ENCODE measurements at regions not wholly inside any gene's neighbourhood (a gene's known extent, or its start where the extent isn't known, plus 50 kb on each side); places are given as distances from the start of the nearest gene placed in this dataset.

DNA sequence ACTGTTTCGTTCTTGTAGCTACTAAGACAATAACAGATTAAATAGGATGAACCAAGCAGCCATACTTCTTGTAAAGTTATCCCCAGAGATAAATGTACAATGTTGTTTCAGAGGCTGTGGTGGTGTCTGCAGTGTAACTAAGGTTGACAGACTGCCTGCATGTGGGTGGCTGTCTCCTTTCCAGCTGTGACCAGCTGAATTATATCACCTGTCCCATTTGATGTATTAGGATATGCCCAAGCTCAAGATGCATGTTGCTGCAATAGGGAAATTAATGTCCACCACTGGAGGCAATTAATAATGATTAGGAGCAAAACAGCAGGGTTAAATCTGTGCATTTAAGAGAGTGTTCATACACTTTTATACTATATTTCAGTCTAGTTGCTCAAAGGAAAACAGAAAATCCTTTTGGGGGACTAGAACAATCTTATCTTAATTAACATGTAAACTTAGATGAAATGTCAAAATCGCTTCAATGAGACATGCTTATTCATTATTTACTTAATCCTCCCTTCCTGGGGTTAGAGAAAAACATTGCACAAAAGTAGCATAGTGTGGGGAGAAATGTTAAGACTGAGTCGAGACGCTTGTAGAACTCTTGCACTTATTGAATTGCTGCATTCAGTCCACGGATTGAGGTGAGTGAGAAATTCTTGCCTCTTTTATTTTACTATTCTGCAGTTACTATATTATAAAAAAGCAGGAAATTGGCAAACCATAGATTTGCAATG is 269.0 kb downstream of the SNX10 start:
- no peak for FAIRE-seq

DNA sequence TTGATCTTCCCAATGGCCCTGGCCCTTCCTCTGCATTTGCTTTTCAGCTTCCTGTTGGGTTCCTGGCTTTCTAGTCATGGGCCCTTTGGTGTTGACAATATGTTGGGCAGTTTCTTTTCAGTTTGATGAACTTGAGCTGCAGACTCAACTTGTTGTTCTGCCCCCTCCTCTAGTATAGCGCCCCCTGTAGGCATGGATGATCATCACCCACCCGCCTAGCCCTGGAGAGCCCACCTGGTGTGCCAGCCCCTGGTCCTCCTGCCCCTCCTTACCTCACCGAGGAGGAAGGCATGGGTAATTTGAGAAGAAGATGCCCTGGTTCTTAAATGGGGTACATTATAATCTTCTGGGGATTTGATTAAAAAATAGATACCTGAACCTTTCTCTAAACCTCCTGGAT is 271.2 kb downstream of the SNX10 start:
- no peak for FAIRE-seq

DNA sequence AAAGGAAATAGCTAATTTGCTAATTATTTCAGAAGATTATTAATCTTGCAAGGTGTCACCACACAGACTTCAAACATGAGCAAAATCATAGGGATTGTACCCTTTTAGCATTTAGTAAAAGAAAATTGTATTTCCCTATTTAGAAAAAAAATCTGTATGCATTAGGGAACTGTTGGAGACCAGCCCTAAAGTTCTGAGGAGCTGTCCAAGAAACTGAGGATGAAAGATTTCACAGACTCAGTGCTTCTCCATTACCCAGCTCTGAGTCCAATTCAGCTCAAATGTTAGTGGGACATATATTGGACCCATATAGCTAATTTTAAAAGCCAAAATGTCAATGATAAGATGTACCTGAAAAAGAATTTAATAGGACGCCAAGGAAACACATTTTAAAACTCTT is 271.7 kb downstream of the SNX10 start:
- FAIRE-seq: no peak

DNA sequence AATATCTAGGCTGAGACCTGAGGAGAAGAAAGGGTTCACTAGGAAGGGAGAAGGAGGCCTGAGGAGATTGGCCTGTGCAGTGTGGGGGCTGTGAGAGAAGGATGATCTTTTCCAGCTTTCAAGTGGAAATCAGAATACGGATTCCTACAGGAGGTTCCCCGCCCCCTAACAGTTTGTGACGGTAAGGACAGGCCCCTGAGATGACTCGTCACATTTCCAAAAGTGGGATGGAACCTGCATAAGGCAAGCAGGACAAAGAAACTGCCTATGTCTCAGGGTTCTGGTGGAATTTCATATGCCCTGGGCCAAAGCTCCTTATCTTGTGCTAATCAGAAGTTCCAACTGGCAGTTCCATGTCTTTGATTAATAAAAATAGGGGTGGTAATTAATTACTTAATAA is 275.6 kb downstream of the SNX10 start:
- FAIRE-seq: no peak

DNA sequence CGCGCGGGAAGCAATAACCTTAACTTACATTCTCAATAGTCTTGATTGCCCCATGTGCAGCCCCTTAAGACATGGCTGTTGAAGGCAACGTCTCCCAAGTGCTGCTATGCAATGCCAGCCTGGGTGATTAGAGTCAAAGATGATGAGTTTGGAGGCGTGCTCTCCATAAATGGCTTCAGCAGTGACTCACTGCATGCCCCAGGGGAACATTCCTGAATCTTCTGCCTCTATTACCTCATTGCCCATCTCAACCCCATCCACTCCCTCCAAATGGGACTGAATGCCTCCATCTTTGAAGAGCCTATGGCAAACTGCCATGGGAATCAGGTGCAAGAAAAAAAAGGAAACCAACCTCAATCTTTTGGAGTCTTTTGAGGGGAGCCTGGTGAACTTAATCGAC is 282.8 kb downstream of the SNX10 start:
- FAIRE-seq: no peak

GRCh38 chr7:26580064-26580591 is 284.3 kb downstream of the SKAP2 start:
- FAIRE-seq: no peak

- FAIRE-seq: no peak
Observed at GRCh38 chr7:26580711-26581110, 283.7 kb downstream of the SKAP2 start.

DNA sequence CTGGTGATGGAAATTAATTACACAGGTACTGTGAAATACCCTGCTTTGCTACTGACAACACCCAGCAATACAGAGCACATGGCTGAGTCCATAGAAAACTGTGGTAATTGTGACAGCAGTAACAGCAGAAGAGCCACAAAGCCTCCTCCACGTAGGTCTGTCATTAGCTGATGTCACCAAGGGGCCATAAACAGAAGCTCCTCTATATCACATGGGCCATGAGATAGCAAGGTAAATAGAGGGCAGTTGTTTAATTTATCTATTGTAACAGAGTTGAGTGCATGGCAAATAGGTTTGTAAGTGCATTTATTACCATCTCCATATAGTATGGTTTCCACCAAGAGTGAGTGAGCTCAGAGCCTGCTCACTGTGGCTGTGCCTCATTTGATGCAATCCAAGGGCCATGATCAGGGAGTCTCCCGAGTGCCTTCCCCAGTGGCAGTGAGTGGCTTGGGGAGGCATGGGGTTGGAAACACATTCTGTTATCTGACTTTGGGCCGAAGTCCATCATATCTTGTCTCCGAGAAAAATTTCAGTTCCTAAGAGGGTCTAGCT is 281.2 kb downstream of the SKAP2 start:
- no peak for FAIRE-seq

DNA sequence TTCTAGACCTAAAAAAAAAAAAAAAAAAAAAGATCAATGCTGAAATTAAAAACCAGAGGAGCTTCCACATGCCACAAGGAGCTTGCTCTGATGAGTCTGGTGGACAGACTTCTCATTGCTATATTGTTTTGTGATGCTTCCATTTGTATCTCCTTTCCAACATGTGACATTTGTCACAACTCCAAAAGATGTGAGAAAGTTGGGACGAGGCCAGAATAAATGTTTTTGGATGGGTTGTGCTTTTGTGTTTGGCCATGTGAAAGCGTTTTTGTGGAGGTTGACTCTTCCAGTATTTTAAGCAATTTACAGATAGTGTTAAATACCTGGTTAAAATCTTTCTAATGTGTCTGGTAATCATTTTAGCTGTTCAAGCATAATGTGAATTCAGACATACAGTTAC is 280.1 kb downstream of the SKAP2 start:
- no peak for FAIRE-seq

- FAIRE-seq: no peak
Observed at GRCh38 chr7:26584987-26585665, 279.3 kb downstream of the SKAP2 start.

DNA sequence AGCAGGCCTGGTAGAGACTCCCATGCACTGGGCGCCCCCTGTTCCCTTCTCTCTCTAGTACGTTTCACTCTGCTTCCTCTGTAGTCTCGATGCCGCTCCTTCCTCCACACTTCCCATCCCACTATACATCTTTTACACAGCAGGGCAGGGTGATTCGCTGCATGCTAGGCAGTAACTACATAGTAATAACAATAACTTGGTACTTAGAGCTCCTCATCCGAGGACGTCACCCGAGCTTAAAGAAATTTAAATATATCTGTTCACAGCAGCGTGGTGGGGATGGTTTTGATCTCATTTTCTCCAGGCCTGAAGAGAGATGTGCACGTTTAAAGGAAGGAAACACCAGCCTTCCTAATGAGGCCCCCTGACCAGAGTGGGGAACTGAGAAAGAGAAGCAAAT is 276.9 kb downstream of the SKAP2 start:
- no peak for FAIRE-seq

GRCh38 chr7:26588511-26588910 is 275.9 kb downstream of the SKAP2 start:
- FAIRE-seq: no peak

- no peak for FAIRE-seq
Observed at GRCh38 chr7:26590709-26591108, 273.7 kb downstream of the SKAP2 start.

DNA sequence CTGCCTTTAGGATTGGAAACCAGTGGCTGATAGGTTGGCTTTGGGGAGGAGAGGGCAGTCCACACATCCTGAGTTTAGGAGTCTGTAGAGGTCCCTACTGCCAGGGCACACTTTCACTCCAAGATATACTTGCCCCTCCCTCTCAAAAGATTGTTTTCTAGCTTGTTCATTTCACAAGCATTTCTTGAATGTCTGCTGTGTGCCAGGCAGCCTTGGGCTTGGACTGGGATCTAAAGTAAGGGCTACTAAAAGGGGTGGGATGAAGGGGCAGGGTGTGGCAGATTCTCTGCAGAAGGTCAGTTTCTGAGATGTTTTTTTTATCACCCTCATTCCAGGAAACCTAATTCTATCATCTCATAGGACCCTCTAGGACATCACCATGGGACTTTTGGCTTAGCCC is 272.4 kb downstream of the SKAP2 start:
- no peak for FAIRE-seq

GRCh38 chr7:26593393-26593792 is 271.0 kb downstream of the SKAP2 start:
- FAIRE-seq: no peak

DNA sequence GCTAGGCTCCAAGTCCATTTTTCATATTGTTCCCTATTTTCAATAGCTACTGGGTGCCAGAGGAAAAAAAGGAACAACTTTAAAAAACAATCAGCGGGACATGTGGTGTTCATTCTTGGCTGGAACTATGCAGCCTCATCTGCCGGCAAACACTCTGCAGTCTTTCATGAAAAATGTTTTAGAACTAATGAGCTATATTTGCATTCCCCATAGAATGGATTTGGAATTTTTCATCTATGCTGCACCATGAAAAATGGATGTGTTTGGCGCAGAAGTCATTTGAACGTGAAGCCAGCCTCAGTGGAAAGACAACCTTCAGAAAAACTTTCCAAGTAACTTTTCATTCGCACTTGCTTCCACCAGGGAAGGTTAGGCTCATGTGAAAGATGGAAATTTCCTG is 270.5 kb downstream of the SKAP2 start:
- FAIRE-seq: no peak

DNA sequence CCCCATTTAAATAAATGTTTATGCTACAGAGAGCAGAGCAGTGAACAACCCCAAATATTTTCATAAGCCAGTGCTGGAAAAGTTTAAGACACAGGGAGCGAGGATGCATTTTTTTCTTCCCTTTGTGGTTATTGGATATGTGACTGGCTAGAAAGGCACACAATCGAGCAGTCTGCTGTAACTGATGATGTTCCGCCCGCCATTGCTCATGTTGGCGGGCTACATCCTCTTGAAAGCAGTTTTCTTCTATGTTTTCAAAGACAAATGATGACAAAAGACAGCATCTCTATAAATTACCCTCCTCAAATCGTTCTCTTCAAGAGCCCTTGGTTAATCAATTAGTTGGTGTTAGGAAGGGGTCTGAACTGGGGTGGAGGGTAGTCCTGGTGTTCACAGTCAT is 269.8 kb downstream of the SKAP2 start:
- no peak for FAIRE-seq

DNA sequence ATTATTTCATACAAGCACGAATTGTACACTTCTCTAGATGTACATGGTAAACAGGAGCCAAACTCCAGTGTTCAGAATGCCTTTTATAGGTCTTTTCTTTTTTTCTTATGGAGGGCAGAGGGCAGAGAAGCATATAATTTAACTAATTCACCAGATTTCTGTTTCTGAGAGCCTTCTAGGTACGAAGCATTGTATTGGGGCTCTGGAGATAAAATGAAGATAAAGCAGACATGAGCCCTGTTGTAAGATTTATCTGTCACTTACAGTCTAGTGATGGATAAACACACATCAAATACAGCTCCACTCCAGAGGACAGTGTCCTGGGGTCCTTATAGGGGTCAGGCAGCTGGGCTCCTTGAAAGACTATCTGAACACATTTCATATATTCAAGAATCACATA is 265.5 kb downstream of the SKAP2 start:
- no peak for FAIRE-seq

DNA sequence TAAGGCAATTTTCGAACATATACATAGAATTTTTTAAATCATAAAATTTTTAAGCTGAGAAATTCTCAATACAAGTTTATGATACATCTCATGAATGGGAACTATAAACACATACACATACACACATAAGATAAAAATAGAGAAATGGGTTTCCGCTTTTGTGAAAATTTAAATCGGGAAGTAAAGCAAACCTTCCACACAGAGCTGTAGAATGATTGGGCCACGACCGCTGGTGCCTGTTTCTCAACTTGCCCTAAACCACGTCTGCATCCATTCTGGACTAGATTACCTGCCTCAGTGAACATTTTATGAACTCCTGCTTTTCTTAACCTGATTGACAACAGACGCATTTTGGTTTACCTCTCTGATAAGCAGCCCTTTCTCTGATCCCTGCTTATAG is 264.4 kb downstream of the SKAP2 start:
- FAIRE-seq: no peak

- no peak for FAIRE-seq
Observed at GRCh38 chr7:26600411-26600810, 264.0 kb downstream of the SKAP2 start.

GRCh38 chr7:26603631-26604030 is 260.8 kb downstream of the SKAP2 start:
- FAIRE-seq: no peak

GRCh38 chr7:26608402-26608801 is 256.0 kb downstream of the SKAP2 start:
- no peak for FAIRE-seq

- FAIRE-seq: no peak
Observed at GRCh38 chr7:26609082-26609481, 255.3 kb downstream of the SKAP2 start.

GRCh38 chr7:26609532-26609931 is 254.9 kb downstream of the SKAP2 start:
- FAIRE-seq: no peak
